Activated T-helper 9 cell treated with anti-CD3 and anti-CD28 coated beads, Interleukin-2, amount 50 U/mL, for 16 hours (primary cell): ENCODE measurements at regions not wholly inside any gene's neighbourhood (a gene's known extent, or its start where the extent isn't known, plus 50 kb on each side); places are given as distances from the start of the nearest gene placed in this dataset.
"Not testable (repeated sequence)": the region's sequence is repeated elsewhere in the genome, so short reads cannot be mapped to it uniquely, and the experiment has no call there.

Experiments
- DNase-seq: peaks from one replicate; pipeline ENCODE4 v3.0.0-alpha.2; 2020; ENCODE audit warnings: low read depth

DNA sequence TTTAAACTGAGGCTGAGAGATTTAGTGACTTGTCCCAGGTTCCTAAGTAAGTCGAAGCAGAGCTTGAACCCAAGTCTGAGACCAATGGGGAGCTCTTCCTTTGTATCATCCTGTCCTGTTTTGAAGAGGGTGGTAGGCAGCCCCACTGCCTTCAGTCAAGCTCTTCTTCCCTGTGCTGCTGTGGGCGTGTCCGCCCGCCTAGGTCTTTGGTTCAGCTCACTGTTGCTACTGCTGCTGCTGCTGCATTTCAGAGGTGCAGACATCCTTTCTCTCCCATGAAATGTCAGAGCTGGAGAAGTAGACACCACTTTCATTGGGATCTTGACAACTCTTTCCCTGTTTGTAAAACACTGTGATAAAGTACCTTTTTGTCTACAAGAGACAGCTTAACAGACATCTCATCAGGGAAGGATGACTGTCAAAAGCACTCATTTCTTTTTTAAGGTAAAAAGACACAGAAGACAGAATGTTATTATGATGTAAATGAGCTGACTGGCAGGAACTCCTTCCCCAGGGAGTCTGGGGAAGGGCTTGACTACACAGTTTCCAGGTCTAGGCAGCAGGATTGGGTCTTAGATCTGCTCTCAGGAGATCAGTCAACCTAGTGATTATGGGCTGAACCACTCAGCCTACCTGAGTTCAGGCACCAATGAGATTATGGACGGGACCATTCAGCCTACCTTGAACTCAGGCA lies 91.7 kb upstream of the TRIB2 start:
- no peak for DNase-seq

DNA sequence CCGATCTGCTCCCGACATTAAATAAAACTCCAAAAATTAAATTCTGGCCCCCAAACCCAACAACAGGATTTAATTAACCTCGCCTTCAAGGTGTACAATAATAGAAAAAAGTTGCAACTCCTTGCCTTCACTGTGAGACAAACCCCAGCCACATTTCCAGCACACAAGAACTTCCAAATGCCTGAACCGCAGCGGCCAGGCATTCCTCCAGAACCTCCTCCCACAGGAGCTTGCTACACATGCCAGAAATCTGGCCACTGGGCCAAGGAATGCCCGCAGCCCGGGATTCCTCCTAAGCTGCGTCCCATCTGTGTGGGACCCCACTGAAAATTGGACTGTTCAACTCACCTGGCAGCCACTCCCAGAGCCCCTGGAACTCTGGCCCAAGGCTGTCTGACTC lies 88.2 kb upstream of the TRIB2 start:
- not testable (repeated sequence) for DNase-seq

DNA sequence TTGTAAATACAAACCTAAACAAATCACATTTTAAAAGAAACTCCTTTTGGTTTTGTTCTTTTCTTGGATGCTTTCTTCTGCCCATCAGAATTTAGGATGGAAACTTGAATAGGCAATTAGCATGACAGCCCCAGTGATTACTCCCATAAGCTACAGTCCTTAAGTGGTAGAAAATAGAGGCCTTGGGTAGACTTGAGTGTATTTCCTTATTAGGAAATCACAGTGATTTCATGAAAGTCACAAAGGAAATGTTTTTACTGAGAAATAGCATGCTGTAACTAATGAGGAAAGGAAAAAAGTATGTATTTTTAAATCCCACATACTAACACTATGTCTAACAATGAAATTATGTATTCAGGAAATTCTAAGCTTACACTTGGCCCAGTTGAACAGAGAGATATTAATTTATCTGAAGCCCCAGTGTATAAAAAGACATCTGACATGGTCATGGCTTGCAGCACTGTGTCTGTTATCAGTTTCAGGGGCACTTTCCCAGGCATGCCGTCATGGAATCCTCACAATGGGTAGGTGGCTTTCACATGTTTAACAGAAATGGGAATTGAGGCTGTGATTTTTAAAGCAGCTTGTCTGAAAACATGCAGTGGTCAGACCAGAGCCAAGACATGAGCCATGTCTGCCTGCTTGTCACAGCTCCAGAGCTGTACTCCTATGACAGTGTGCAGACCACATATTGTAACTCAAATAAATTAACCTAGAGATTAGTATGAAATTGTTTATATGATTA lies 79.7 kb upstream of the TRIB2 start:
- DNase-seq: no peak

DNA sequence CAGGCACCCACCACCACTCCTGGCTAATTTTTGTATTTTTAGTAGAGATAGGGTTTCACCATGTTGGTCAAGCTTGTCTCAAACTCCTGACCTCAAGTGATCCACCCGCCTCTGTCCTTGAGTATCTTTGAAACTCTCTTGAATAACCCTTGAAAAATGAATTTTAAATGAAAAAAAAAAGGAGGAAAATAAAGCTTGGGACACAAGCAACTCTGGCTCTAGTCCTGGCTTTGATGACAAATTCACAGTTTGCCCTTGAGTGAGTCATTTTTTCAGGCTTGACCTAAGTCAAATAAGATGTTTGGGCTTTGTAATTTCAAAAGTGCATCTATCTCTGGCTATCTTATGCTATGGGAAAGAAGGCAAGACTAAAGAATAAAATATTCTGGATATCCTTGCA lies 79.0 kb upstream of the TRIB2 start:
- no peak for DNase-seq

DNA sequence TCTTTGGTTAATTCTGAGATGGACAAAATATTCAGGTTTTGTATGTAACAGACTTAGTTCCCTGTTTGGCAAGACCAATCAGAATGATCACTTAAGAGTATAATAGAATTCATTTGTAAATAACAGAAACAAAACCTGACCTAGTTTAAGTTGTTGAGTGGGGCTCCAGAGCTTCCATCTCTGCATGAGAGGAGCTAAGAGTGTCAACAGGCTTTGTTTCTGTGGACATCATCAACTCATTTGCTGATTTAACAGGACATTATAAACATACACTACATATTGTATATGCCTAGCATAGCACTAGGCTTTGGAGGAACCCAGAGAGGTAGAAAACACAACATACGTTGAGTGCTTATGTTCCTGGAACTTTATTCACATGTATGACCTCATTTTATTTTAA lies 75.3 kb upstream of the TRIB2 start:
- no peak for DNase-seq

DNA sequence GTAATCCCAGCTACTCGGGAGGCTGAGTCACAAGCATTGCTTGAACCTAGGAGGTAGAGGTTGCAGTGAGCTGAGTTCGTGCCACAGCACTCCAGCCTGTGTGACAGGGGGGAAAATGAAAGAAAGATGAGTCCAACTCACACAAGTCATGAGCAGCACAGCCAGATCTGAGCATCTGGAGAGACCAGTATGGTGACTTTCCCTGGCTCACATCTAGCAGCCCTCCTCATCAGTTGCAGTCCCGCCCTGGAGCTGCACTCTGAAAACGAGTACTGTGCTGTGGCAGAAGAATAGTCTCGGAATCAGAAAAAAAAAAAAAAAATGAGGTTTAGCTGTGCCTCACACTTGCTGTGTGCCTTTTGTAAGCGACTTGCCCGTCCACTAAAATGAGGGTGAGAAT lies 74.4 kb upstream of the TRIB2 start:
- no peak for DNase-seq

DNA sequence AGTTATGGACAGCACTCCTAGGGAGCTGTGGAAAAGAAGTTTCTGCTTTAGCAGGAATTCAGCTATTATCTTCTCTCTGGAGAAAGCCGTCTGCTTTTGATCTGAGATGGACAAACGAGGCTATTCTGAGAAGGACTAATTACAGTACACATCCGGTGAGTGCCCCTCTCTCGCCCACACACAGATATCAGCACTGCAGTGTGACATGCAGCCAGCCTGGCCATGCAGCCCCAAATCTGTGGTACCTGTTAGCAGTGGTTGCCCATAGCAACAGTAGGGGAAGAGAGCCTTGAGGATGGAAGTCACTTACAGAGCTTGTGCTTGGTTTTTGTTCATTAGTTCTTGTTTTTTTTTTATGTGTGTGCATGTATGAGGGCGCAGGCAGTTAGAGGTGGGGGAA lies 73.9 kb upstream of the TRIB2 start:
- DNase-seq: no peak

DNA sequence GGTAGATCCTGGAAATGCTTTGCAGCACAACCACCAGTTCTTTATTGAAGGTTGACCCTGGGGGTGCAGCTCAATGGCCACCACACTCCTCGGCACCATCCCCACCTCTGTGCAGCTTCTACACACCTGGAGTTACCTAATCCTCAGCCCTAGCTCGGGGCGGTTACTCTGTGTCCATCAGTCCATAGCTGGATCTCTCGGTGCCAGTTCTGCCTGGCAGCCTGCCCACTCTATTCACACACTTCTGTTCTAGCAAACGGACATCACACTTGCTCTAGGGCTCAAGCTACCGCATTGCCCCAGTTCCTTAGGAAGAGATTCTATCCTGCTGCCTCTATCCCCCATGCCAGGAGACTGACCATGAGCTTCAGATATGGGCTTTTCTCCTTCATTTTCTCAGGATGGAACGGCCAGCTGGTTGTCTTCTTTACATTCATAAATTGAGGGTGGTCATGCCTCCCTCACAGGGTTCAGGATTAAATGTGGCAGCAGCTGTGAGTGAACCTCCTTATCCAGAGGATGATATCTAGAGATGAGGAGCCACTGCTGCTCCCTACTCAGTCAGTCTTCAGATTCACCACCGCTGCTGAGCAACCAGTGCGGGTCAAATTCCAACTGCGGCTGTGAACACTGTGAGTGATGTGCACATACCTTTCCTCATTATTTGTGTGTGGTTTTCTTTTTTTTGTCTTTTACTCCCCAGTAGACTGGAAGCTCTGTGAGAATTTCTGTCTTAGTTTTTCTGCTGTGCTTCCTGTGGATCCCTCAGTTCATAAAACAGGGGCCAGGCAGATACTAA lies 66.9 kb upstream of the TRIB2 start:
- DNase-seq: no peak

DNA sequence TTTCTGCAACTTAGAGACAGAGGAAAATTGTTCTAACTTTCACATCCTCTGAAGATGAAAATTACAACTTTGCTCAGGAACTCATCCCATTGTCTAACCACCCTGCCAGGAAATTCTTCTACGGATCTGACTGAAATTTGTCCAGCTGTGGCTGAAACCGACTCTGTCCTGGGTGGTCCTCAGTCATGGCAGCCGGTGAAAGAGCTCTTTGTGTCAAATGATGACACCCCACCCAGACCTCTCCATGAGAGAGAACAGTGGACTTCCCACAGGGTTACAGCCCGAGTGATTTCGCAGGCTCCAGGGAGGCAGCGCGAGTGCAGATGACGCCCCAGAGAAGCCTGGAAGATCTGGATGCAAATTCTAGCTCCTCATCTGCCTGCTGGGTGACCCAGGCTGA lies 65.1 kb upstream of the TRIB2 start:
- DNase-seq: no peak

DNA sequence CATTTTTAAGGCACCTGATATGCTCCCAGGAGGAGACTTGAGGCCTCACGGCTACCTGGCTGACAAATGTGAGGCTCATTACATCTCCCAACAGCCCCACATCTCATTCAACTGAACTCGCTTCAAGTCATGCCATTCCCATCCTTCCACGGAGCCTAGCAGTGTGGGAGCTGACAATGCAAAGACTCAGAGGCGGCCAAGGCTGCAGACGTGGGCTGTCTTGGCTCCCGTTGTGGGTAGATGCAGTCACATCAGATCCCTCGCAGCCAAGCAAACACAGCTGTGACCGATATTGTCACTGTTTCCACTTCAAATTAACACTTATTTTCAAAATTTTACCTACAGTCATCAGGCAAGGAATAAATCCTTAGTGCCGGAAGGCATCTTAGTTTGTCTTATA lies 64.0 kb upstream of the TRIB2 start:
- DNase-seq: no peak

DNA sequence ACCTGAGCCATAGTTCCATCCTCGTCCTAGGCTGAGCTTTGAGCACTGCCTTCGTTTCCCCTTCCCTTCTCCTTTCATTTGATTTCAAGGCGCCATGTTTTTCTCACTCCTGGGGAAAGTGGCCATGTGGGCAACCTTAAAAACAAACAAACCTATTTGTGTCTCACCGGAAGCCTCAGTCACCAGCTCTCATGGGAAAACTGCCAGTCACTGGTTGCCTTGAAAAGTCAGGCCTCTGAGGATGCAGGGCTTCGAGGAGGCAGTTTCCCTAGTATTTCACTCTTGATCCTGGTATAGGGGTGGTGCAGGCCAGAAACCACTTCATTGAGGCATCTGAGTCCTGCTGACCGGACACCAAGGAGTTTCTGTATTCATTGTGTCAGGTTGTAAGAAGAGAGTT lies 59.2 kb upstream of the TRIB2 start:
- DNase-seq: no peak

DNA sequence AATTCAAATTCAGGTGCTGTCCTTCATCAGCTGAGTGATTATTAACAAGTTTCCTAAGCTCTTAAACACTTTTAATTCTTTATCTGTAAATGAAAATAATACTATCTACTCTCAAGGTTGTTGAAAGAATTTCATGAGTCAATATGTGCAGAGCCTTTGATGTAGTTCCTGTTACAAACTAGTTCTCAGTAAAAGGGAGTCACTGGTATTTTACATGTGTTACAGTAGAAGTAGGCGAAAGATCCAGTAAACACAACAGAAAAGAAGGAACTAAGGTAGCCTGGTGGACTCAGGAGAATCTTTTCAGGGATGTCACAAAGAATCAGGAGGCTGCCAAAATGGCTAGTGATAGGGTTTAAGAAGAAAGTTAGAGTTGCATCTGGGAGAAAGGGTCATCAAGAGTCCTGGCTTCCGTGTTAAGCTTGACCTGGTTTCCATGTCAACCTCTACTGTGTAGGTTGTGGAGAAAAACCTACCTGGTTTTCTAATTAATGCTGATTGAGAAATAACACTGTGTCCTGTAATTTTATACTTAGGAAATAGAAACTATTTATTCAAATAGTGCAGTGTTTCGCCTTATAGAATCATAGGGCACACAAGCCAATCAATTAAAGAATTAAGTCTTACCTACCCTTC lies 58.3 kb upstream of the TRIB2 start:
- DNase-seq: no peak

DNA sequence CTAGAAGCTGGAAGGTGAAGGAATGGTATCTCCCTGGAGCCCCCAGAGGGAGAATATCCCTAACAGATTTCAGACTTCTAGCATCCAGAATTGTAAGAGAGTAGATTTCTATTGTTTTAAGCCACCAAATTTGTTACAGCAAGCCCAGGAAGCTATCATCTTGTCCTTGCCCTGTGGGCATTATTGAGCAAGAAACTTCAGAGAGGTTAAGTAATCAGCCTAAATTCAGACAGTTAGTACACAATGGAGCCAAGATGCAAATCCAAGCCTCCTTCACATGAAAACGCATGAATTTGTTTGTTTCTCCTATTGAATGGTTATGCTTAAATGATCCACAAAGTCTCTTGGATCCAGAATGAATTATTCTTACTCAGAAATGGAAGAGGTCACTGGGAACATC lies 55.2 kb upstream of the TRIB2 start:
- no peak for DNase-seq

DNA sequence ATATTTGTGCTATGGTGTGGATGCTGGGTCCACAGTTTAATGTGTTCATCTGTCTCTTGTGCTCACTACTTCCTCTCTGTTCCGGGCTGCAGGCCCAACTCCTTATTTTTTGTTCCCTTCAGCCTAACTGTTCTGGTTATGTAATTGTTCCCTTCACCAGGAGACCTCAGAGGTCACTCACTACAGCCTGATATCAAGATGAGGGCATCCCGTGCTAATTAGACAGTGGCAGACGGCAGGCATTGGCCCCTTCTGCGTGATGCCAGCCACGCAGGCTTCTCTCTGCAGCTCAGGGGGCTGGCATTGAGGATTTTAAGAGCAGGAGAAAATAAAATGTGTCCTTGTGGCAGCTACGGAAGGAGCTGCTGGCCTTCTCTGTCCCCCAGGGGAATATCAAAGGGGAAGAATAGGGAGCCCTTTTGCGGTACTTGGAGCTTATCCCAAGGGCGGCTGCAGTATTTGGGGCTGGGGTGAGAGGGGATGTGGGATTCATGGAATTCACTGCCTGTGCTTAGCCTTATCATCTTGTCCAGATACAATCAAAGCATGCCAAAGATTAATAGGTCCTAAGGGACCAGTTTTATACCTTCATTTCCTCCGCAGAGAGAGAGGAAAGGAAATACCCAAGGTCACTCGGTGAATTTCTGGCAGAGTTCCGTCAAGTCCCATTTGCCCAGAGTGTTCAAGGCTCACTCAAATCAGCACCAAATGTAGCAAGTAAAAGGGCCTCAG lies 53.3 kb upstream of the TRIB2 start:
- no peak for DNase-seq

DNA sequence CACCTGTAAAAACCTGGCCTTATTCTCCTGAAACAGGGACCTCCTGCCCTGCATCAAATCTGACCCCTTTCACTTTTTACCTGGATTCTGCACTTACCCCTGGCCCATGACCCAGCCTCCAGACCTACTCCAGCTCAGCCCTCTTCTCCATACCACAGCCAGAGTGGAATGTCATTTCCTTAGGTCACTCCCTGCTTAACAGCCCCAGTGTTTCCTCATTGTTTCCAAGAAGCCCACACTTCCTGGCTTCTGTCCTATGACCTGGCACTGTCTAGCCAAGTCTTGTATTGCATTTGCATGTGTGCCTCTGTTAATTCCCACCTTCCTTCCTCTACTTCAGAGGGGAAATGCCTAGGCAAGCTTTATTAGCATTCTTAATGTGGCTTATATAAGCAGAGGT lies 51.4 kb upstream of the TRIB2 start:
- DNase-seq: no peak

DNA sequence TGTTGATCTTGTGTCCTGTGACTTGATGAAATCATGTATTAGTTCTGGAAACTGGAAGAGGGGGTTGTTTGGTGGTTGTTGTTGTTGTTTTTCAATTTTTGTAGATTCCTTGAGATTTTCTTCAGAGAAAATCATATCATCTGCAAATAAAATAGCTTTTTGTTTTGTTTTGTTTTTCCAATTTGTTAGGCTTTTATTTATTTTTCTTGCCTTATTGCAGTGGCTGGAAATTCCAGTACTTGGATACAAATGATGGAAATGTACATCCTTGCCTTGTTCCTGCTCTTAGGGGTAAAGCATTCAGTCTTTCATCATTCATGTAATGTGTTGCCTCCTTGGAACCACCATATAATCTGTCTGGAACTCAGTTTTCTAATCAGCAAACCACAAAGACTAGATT lies 50.3 kb upstream of the TRIB2 start:
- no peak for DNase-seq
